Activated T-helper 1 cell treated with anti-CD3 and anti-CD28 coated beads, Interleukin-12 subunit alpha, Interleukin-12 subunit beta, Interleukin-2, Interleukin-4 antibody, amounts not matched to agents 30 ng/mL and 10 ng/mL and 1 ng/mL, durations not matched to agents 14 hours and 24 hours and 36 hours (primary cell): ENCODE measurements at regions not wholly inside any gene's neighbourhood (a gene's known extent, or its start where the extent isn't known, plus 50 kb on each side); places are given as distances from the start of the nearest gene placed in this dataset.

Source experiments
- DNase-seq: peaks from one replicate; pipeline ENCODE4 v3.0.0; 2021; ENCODE audit warnings: low spot score
- H3K27ac Mint-ChIP-seq: one replicate; pipeline ENCODE4 v1.8.0; 2021; ENCODE audit warnings: mild to moderate bottlenecking, mixed read lengths
- H3K27me3 Mint-ChIP-seq: one replicate; pipeline ENCODE4 v1.8.0; 2022; ENCODE audit warnings: mild to moderate bottlenecking, moderate library complexity, mixed read lengths; ENCODE audit not compliant: insufficient read depth
- H3K36me3 Mint-ChIP-seq: one replicate; pipeline ENCODE4 v1.8.0; 2021; ENCODE audit warnings: low read depth, mixed read lengths
- H3K4me1 Mint-ChIP-seq: one replicate; pipeline ENCODE4 v1.8.0; 2021; ENCODE audit warnings: low read depth, mixed read lengths
- H3K4me3 Mint-ChIP-seq: one replicate; pipeline ENCODE4 v1.8.0; 2021; ENCODE audit warnings: mild to moderate bottlenecking, moderate library complexity, mixed read lengths
- H3K9me3 Mint-ChIP-seq: one replicate; pipeline ENCODE4 v1.8.0; 2021; ENCODE audit warnings: mixed read lengths
- intact Hi-C: fragments of 100-400 bp; cut with micrococcal nuclease; formaldehyde crosslinking; loops from one replicate; pipeline ENCODE4 v1.15.1; 2024

- intact Hi-C loops = loop anchor here (1.0 kb wide), 1 partner anchor 17 kb away; no protein-coding TSS in a partner anchor
- peak overlapping the region; percentile 92 for H3K4me3 Mint-ChIP-seq
- no peaks in the 10 kb centered on the region for H3K9me3 Mint-ChIP-seq
- H3K27me3 Mint-ChIP-seq = peaks cover 2% of the 10 kb centered on the region
- H3K36me3 Mint-ChIP-seq = no peaks in the 10 kb centered on the region
- H3K27ac Mint-ChIP-seq = peak overlapping the region; percentile 96
- H3K4me1 Mint-ChIP-seq = peaks cover 39% of the 10 kb centered on the region
- no peak for DNase-seq
These were observed 76.0 kb upstream of the WNT7B start for GRCh38 chr22:46052801-46053562.

GRCh38 chr22:46053563-46054090 is 76.7 kb upstream of the WNT7B start:
- peaks cover 2% of the 10 kb centered on the region for H3K27me3 Mint-ChIP-seq
- H3K36me3 Mint-ChIP-seq = no peaks in the 10 kb centered on the region
- peak overlapping the region; percentile 92 for H3K4me3 Mint-ChIP-seq
- H3K9me3 Mint-ChIP-seq = no peaks in the 10 kb centered on the region
- H3K27ac Mint-ChIP-seq = peak overlapping the region; percentile 96
- no peak for DNase-seq
- intact Hi-C loops = loop anchor here (1.0 to 2.0 kb wide), 2 partner anchors 15 to 17 kb away; no protein-coding TSS in a partner anchor
- H3K4me1 Mint-ChIP-seq = peaks cover 45% of the 10 kb centered on the region

- Mint-ChIP-seq H3K4me3 (peak overlapping the region; percentile 88), H3K27ac (peak overlapping the region; percentile 97), H3K36me3 (no peaks in the 10 kb centered on the region), H3K9me3 (no peaks in the 10 kb centered on the region), H3K27me3 (no peaks in the 10 kb centered on the region), H3K4me1 (peaks cover 52% of the 10 kb centered on the region)
- intact Hi-C loops = loop anchor here (2.0 kb wide), 1 partner anchor 14 kb away; no protein-coding TSS in a partner anchor
- no peak for DNase-seq
These were observed 77.4 kb upstream of the WNT7B start for GRCh38 chr22:46054091-46055073.

- intact Hi-C loops = loop anchor here (2.0 kb wide), 1 partner anchor 13 kb away; no protein-coding TSS in a partner anchor
These were observed 78.4 kb upstream of the WNT7B start for GRCh38 chr22:46055181-46055875.

GRCh38 chr22:46055911-46056545 is 79.1 kb upstream of the WNT7B start:
- Mint-ChIP-seq H3K4me3 (no peak overlapping the region), H3K4me1 (peaks cover 52% of the 10 kb centered on the region), H3K36me3 (no peaks in the 10 kb centered on the region), H3K27me3 (no peaks in the 10 kb centered on the region), H3K9me3 (no peaks in the 10 kb centered on the region), H3K27ac (no peak overlapping the region)
- intact Hi-C loops = loop anchor here (2.0 kb wide), 1 partner anchor 13 kb away; no protein-coding TSS in a partner anchor
- DNase-seq = no peak

More at GRCh38 chr22:46055181-46055875, 78.4 kb upstream of the WNT7B start:
- H3K27ac Mint-ChIP-seq = peak overlapping the region; percentile 44
- H3K4me1 Mint-ChIP-seq = peaks cover 52% of the 10 kb centered on the region
- H3K4me3 Mint-ChIP-seq = peak overlapping the region; percentile 88
- H3K9me3 Mint-ChIP-seq = no peaks in the 10 kb centered on the region
- H3K27me3 Mint-ChIP-seq = no peaks in the 10 kb centered on the region
- no peak for DNase-seq
- no peaks in the 10 kb centered on the region for H3K36me3 Mint-ChIP-seq

- H3K27ac Mint-ChIP-seq = no peak overlapping the region
- H3K4me3 Mint-ChIP-seq = no peak overlapping the region
- H3K9me3 Mint-ChIP-seq = no peaks in the 10 kb centered on the region
- peaks cover 52% of the 10 kb centered on the region for H3K4me1 Mint-ChIP-seq
- DNase-seq = no peak
- intact Hi-C loops = no loop called here
- H3K27me3 Mint-ChIP-seq = no peaks in the 10 kb centered on the region
- no peaks in the 10 kb centered on the region for H3K36me3 Mint-ChIP-seq
These were observed 79.7 kb upstream of the WNT7B start for GRCh38 chr22:46056546-46057245.

- intact Hi-C loops = loop anchor here (1.0 kb wide), 3 partner anchors 12 to 44 kb away; no protein-coding TSS in a partner anchor
- peak overlapping the region; percentile 34 for H3K4me3 Mint-ChIP-seq
- no peaks in the 10 kb centered on the region for H3K36me3 Mint-ChIP-seq
- no peaks in the 10 kb centered on the region for H3K9me3 Mint-ChIP-seq
- H3K4me1 Mint-ChIP-seq = peaks cover 53% of the 10 kb centered on the region
- H3K27ac Mint-ChIP-seq = peak overlapping the region; percentile 76
- DNase-seq = no peak
- no peaks in the 10 kb centered on the region for H3K27me3 Mint-ChIP-seq
These were observed 80.5 kb upstream of the WNT7B start for GRCh38 chr22:46057246-46058090.

GRCh38 chr22:46058091-46058420 is 81.1 kb upstream of the WNT7B start:
- Mint-ChIP-seq H3K4me1 (peaks cover 47% of the 10 kb centered on the region), H3K9me3 (no peaks in the 10 kb centered on the region), H3K27ac (peak overlapping the region; percentile 76), H3K27me3 (no peaks in the 10 kb centered on the region), H3K36me3 (no peaks in the 10 kb centered on the region), H3K4me3 (peak overlapping the region; percentile 34)
- peak; percentile 44 for DNase-seq
- intact Hi-C loops = loop anchor here (1.0 kb wide), 3 partner anchors 11 to 45 kb away; no protein-coding TSS in a partner anchor

- DNase-seq = no peak
- Mint-ChIP-seq H3K4me1 (peaks cover 44% of the 10 kb centered on the region), H3K4me3 (no peak overlapping the region), H3K9me3 (no peaks in the 10 kb centered on the region), H3K27me3 (no peaks in the 10 kb centered on the region), H3K36me3 (no peaks in the 10 kb centered on the region), H3K27ac (peak overlapping the region; percentile 74)
- intact Hi-C loops = loop anchor here (1.0 kb wide), 3 partner anchors 10 to 46 kb away; no protein-coding TSS in a partner anchor
These were observed 81.9 kb upstream of the WNT7B start for GRCh38 chr22:46058591-46059519.
